ENCODE measurements at regions not wholly inside any gene's neighbourhood (a gene's known extent, or its start where the extent isn't known, plus 50 kb on each side); places are given as distances from the start of the nearest gene placed in this dataset.

DNA sequence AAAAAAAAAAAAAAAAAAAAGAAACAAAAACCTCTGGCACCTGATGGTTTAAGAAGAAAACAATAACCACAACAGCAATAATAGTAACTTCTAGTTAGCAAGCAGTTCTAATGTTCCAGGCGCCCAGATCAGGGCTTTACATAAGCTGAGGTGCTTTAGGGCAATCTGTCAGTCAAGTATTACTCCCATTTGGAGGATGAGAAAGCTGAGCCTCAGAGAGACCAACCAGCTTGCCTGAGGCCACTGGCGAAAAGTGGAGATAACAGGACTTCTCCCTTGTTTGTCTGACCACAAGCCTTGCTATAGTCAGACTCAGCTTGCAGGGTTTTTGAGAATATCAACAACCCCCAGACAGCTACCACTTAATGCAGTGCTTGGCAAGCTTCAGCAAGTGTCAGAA is 83.5 kb upstream of the BOD1 start:
- TF ChIP-seq, protein P1, sequence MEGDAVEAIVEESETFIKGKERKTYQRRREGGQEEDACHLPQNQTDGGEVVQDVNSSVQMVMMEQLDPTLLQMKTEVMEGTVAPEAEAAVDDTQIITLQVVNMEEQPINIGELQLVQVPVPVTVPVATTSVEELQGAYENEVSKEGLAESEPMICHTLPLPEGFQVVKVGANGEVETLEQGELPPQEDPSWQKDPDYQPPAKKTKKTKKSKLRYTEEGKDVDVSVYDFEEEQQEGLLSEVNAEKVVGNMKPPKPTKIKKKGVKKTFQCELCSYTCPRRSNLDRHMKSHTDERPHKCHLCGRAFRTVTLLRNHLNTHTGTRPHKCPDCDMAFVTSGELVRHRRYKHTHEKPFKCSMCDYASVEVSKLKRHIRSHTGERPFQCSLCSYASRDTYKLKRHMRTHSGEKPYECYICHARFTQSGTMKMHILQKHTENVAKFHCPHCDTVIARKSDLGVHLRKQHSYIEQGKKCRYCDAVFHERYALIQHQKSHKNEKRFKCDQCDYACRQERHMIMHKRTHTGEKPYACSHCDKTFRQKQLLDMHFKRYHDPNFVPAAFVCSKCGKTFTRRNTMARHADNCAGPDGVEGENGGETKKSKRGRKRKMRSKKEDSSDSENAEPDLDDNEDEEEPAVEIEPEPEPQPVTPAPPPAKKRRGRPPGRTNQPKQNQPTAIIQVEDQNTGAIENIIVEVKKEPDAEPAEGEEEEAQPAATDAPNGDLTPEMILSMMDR (IDR thresholded peaks at IDR 0.05; ENCODE audit: extremely low read depth, insufficient read depth, missing control alignments), result no peak
- in situ Hi-C loops (cut with MboI; ENCODE audit: low pct_unique_long_range_greater_than_20kb, low sequenced_read_pairs, unreplicated experiment), result no loop called here
- DNase-seq (ENCODE audit: low spot score), result no peak

DNA sequence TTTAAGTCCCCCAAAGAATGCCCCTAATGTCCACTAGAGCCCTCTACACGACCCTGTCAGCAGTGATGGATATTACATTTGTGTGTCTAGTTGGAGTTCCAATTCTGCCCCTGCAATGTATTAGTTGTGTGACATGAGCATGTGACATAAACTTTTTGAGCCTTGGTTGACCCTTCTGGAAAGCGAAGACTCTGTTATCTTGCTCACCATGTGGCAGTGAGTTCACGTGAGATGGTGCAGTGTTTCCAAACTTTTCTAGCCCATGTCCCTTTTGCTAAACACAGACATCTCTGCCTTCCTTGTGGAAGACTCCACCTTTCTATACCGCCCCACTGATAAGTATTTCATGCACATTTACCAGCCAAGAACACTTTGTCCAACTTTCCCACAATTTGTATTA is 87.0 kb upstream of the BOD1 start:
- DNase-seq (ENCODE audit: low spot score), result no peak
- TF ChIP-seq, protein P1 (IDR thresholded peaks at IDR 0.05; ENCODE audit: extremely low read depth, insufficient read depth, missing control alignments), result no peak
- in situ Hi-C loops (cut with MboI; ENCODE audit: low pct_unique_long_range_greater_than_20kb, low sequenced_read_pairs, unreplicated experiment), result no loop called here

DNA sequence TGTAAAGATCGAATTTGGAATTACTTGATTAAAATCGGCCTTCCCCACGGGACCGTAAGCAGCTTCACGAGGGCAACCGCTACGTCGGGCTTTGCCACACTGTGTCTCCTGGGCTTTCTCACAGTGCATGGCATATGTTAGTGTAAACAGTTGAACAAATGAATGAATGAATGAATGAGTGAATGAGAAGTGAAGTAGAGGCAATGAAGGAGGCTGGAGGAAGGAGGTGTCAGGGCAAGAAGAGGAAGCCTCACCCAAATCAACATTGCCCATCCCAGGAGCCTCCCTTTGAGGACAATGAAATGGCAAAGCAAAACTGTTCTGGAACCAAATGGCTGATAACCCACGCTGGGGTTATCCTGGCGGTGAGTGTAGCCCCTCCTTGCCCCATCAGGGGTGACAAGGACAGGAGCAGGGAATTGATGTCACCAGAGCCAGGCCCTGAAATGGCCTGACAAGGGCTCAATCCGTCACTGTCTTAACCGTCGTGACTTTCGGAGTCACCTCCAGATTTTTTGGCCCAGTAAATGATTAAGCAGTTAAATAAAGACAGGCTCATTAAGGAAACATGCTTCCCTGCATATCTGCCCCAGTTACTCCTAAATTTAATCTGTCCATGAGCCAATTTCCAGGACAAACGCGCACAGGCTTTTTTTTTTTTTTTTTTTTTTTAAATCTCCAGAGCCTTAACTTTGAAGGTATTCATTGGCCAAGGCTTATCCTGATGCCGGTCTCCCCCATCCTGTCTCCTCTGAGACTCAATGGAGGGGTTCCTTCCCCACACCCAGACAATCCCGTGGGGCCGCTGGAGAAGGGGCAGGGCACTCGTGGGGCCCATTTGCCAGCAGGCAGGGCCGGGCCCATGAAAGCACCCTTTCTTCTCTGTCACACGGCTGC is 88.4 kb upstream of the BOD1 start:
- DNase-seq (ENCODE audit: low spot score), result no peak
- TF ChIP-seq, protein P1 (IDR thresholded peaks at IDR 0.05; ENCODE audit: extremely low read depth, insufficient read depth, missing control alignments), result no peak
- in situ Hi-C loops (cut with MboI; ENCODE audit: low pct_unique_long_range_greater_than_20kb, low sequenced_read_pairs, unreplicated experiment), result no loop called here

DNA sequence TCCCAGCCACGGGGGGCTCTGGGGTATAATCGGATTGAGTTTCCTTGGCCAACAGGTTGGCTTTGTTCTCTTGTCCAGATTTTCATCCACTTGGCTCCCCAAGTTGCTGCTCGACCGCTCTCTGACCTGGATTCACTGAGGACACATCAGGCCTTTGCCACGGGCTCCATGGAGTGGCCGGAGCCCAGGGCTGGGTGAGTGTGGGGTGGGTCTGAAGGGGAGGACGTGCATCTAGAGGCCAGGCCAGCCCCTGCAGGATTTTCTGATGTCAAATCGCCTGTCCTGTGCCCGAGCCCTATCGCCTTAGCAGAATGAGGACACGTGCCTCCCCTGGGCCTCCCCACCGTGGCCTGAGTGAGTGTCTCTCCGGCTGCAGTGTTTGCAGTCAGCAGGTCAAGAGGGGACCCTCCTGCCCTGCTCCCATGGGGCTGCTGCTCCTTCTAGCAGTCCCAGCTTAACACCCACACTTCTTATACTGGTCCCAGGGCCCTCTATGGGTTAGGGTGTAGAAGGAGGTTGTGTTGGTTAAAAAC is 89.1 kb upstream of the BOD1 start:
- in situ Hi-C loops (cut with MboI; ENCODE audit: low pct_unique_long_range_greater_than_20kb, low sequenced_read_pairs, unreplicated experiment), result no loop called here
- no peak for DNase-seq (ENCODE audit: low spot score)
- TF ChIP-seq, protein P1 (IDR thresholded peaks at IDR 0.05; ENCODE audit: extremely low read depth, insufficient read depth, missing control alignments), result no peak

DNA sequence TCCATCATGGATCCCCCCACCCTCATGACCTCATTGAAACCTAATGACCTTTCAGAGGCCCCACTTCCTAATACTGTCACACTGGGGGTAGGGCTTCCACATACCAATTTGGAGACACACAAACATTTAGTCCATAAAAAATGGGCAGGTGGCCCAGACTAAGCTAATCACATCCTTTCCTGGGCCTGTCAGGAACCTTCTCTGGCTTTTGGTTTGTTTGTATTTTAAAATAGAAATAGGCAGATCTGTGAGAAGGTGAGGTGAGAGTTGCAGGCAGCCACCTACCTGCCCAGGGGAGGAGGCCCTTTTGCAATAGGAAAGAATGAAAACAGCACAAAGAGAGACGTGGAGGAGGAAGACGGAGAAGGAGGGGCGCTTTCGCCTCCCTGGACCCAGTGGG is 90.2 kb upstream of the BOD1 start:
- TF ChIP-seq, protein P1 (IDR thresholded peaks at IDR 0.05; ENCODE audit: extremely low read depth, insufficient read depth, missing control alignments), result no peak
- no peak for DNase-seq (ENCODE audit: low spot score)
- in situ Hi-C loops (cut with MboI; ENCODE audit: low pct_unique_long_range_greater_than_20kb, low sequenced_read_pairs, unreplicated experiment), result no loop called here

DNA sequence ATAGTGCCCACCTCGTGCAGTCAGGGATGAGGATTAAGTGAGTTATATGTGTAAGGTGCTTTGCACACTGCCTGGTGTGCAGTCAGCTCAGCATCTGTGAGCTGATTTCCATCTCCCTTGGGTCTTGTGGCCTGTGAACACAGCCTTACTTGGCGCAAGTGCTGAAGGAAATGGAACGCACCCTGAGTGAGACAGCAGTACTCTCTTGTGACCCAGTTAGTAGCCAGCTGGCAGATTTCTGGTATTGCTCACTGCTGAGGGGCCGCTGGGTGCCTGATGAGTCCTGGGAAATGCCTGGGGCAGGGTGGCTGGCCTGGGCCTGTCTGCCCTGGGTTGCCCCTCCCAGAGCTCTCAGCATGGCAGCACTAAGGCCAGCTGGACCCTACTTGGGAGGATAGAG is 90.9 kb upstream of the BOD1 start:
- TF ChIP-seq, protein P1 (IDR thresholded peaks at IDR 0.05; ENCODE audit: extremely low read depth, insufficient read depth, missing control alignments), result no peak
- no peak for DNase-seq (ENCODE audit: low spot score)
- in situ Hi-C loops (cut with MboI; ENCODE audit: low pct_unique_long_range_greater_than_20kb, low sequenced_read_pairs, unreplicated experiment), result no loop called here
